RWPE2 (cell line): ENCODE measurements at regions not wholly inside any gene's neighbourhood (a gene's known extent, or its start where the extent isn't known, plus 50 kb on each side); places are given as distances from the start of the nearest gene placed in this dataset.
A peak's percentile ranks its signal among the peaks of the same experiment; 100 is the strongest.

ENCODE experiments used
- ATAC-seq: fragments of 200-7000 bp; cut with Tn5 transposase; 3 replicates; pipeline ENCODE4 v1.9.1; 2021; ENCODE audit warnings: low read depth
- DNase-seq: peaks from one replicate; pipeline ENCODE4 v3.0.0-alpha.2; 2020; ENCODE audit warnings: low spot score
- H3K27ac ChIP-seq: fragments of 450-650 bp; 2 replicates; pipeline ENCODE4 v1.5.1; 2017; ENCODE audit warnings: mild to moderate bottlenecking; ENCODE audit not compliant: poor library complexity, severe bottlenecking
- H3K27me3 ChIP-seq: fragments of 250-450 bp; sonication (Bioruptor Pico); 2 replicates; pipeline ENCODE4 v1.5.1; 2021; ENCODE audit warnings: mild to moderate bottlenecking, moderate library complexity; ENCODE audit not compliant: insufficient read depth, poor library complexity, severe bottlenecking
- H3K36me3 ChIP-seq: fragments of 250-450 bp; sonication (Bioruptor Pico); 2 replicates; pipeline ENCODE4 v1.5.1; 2020; ENCODE audit warnings: low read depth, mild to moderate bottlenecking, moderate library complexity
- H3K4me1 ChIP-seq: fragments of 250-450 bp; sonication (Bioruptor Pico); 2 replicates; pipeline ENCODE4 v1.5.1; 2021; ENCODE audit warnings: mild to moderate bottlenecking, moderate library complexity; ENCODE audit not compliant: insufficient read depth, poor library complexity, severe bottlenecking
- H3K4me3 ChIP-seq: fragments of 250-450 bp; sonication (Bioruptor Pico); 2 replicates; pipeline ENCODE4 v1.5.1; 2021; ENCODE audit warnings: mild to moderate bottlenecking, moderate library complexity; ENCODE audit not compliant: severe bottlenecking
- H3K9me3 ChIP-seq: fragments of 250-450 bp; sonication (Bioruptor Pico); 2 replicates; pipeline ENCODE4 v1.5.1; 2021; ENCODE audit warnings: mild to moderate bottlenecking, moderate library complexity; ENCODE audit not compliant: severe bottlenecking
- CTCF ChIP-seq: fragments of 450-650 bp; IDR thresholded peaks from one replicate; pipeline ENCODE4 v1.5.1; 2017; ENCODE audit warnings: mild to moderate bottlenecking, moderate library complexity; ENCODE audit not compliant: poor library complexity, severe bottlenecking

GRCh38 chr5:1748271-1748670, 51.4 kb downstream of the MRPL36 start:
- no peak for TF ChIP-seq CTCF
- Histone ChIP-seq H3K27me3 (peaks cover 16% of the 10 kb centered on the region), H3K4me1 (no peaks in the 10 kb centered on the region), H3K27ac (no peak overlapping the region), H3K4me3 (no peak overlapping the region), H3K36me3 (no peaks in the 10 kb centered on the region), H3K9me3 (no peaks in the 10 kb centered on the region)
- ATAC-seq (no peak), DNase-seq (peak; percentile 59)

GRCh38 chr5:1747803-1748085, 51.9 kb downstream of the MRPL36 start:
- H3K36me3 ChIP-seq = no peaks in the 10 kb centered on the region
- H3K27me3 ChIP-seq = peaks cover 21% of the 10 kb centered on the region
- DNase-seq (peak; percentile 51), ATAC-seq (no peak)
- H3K4me1 ChIP-seq = no peaks in the 10 kb centered on the region
- no peaks in the 10 kb centered on the region for H3K9me3 ChIP-seq
- H3K4me3 ChIP-seq = no peak overlapping the region
- no peak overlapping the region for H3K27ac ChIP-seq
- no peak for TF ChIP-seq CTCF

GRCh38 chr5:1747079-1747802, 52.4 kb downstream of the MRPL36 start:
- TF ChIP-seq CTCF = no peak
- no peak overlapping the region for H3K4me3 ChIP-seq
- no peaks in the 10 kb centered on the region for H3K9me3 ChIP-seq
- H3K36me3 ChIP-seq = no peaks in the 10 kb centered on the region
- no peak overlapping the region for H3K27ac ChIP-seq
- DNase-seq (peak; percentile 55), ATAC-seq (no peak)
- peaks cover 26% of the 10 kb centered on the region for H3K27me3 ChIP-seq
- no peaks in the 10 kb centered on the region for H3K4me1 ChIP-seq

- DNase-seq (peak; percentile 68), ATAC-seq (no peak)
- H3K4me1 ChIP-seq = no peaks in the 10 kb centered on the region
- no peak overlapping the region for H3K4me3 ChIP-seq
- no peaks in the 10 kb centered on the region for H3K36me3 ChIP-seq
- H3K27ac ChIP-seq = no peak overlapping the region
- H3K27me3 ChIP-seq = peaks cover 25% of the 10 kb centered on the region
- no peak for TF ChIP-seq CTCF
- no peaks in the 10 kb centered on the region for H3K9me3 ChIP-seq
Measured at GRCh38 chr5:1746371-1747078, 53.1 kb downstream of the MRPL36 start.

- no peak for ATAC-seq
- Histone ChIP-seq H3K36me3 (no peaks in the 10 kb centered on the region), H3K27ac (no peak overlapping the region), H3K4me3 (no peak overlapping the region), H3K9me3 (peaks cover 2% of the 10 kb centered on the region), H3K27me3 (peaks cover 24% of the 10 kb centered on the region), H3K4me1 (no peaks in the 10 kb centered on the region)
- peak; percentile 62 for DNase-seq
- no peak for TF ChIP-seq CTCF
Measured at GRCh38 chr5:1745796-1746370, 53.8 kb downstream of the MRPL36 start.
